ENCODE measurements at regions not wholly inside any gene's neighbourhood (a gene's known extent, or its start where the extent isn't known, plus 50 kb on each side); places are given as distances from the start of the nearest gene placed in this dataset.
"Not testable (repeated sequence)": the region's sequence is repeated elsewhere in the genome, so short reads cannot be mapped to it uniquely, and the experiment has no call there.

GRCh38 chr4:58871509-58871908 is 1761.3 kb upstream of the IGFBP7 start:
- Histone ChIP-seq H3K4me1 (ENCODE audit: control insufficient read depth in 2 of 2, insufficient read depth in 2 of 2, low read length in 2 of 2) (no peaks in the 10 kb centered on the region), H3K36me3 (ENCODE audit: control insufficient read depth in 2 of 2, insufficient read depth in 2 of 2, low read length in 2 of 2) (no peaks in the 10 kb centered on the region), H3K4me3 (ENCODE audit: low read length in 2 of 2) (no peak overlapping the region), H3K27me3 (ENCODE audit: control insufficient read depth in 2 of 2, insufficient read depth in 2 of 2, low read length in 2 of 2) (no peaks in the 10 kb centered on the region), H3K27ac (ENCODE audit: low read depth in 2 of 2, low read length in 2 of 2) (no peak overlapping the region), H3K9me3 (ENCODE audit: control insufficient read depth in 2 of 2, low read length in 2 of 2) (no peaks in the 10 kb centered on the region), H3K9ac (ENCODE audit: low read depth in 1 of 2, low read length in 2 of 2) (no peak overlapping the region)

DNA sequence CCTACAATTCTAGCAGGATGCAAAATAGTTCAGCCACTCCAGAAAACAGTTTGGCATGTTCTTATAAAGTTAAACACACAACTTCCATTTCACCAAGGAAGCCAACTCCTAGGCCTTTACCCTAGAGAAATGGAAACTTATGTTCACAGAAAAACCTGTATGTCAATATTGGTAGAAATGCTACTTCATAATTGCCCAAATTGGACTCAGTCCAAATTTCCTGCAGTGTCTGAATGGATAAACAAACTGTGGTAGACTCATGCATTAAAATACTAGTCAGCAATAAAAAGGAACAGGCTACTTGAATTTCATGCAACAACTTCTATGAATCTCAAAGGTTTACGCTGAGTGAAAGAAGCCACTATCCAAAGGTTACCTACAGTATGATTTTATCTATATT is 1738.8 kb upstream of the IGFBP7 start:
- Histone ChIP-seq H3K4me1 (ENCODE audit: control insufficient read depth in 2 of 2, insufficient read depth in 2 of 2, low read length in 2 of 2) (no peaks in the 10 kb centered on the region), H3K27me3 (ENCODE audit: control insufficient read depth in 2 of 2, insufficient read depth in 2 of 2, low read length in 2 of 2) (no peaks in the 10 kb centered on the region), H3K9me3 (ENCODE audit: control insufficient read depth in 2 of 2, low read length in 2 of 2) (no peaks in the 10 kb centered on the region), H3K36me3 (ENCODE audit: control insufficient read depth in 2 of 2, insufficient read depth in 2 of 2, low read length in 2 of 2) (no peaks in the 10 kb centered on the region), H3K27ac (ENCODE audit: low read depth in 2 of 2, low read length in 2 of 2) (no peak overlapping the region), H3K4me3 (ENCODE audit: low read length in 2 of 2) (no peak overlapping the region), H3K9ac (ENCODE audit: low read depth in 1 of 2, low read length in 2 of 2) (no peak overlapping the region)

DNA sequence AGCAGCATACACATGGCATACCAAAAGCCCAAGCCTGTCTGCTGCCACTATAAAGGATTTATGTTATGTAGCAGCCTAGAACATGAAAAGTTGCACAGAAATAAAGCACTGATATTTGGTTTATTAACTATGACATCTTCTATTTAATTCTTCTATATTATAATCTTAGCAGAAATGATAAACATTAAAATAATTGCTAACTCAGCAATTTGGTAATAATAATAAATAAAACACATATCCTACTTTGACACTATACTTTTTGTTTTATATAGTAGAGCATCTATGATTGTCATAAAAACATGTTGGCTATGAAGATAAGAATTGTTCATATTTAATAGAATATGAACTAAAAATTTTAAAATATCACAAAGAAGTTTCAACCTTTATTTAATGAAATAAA is 1733.3 kb upstream of the IGFBP7 start:
- Histone ChIP-seq H3K9me3 (ENCODE audit: control insufficient read depth in 2 of 2, low read length in 2 of 2) (peaks cover 0 to 3% of the 10 kb centered on the region in 2 donors), H3K4me1 (ENCODE audit: control insufficient read depth in 2 of 2, insufficient read depth in 2 of 2, low read length in 2 of 2) (no peaks in the 10 kb centered on the region), H3K9ac (ENCODE audit: low read depth in 1 of 2, low read length in 2 of 2) (no peak overlapping the region), H3K4me3 (ENCODE audit: low read length in 2 of 2) (no peak overlapping the region), H3K27ac (ENCODE audit: low read depth in 2 of 2, low read length in 2 of 2) (no peak overlapping the region), H3K36me3 (ENCODE audit: control insufficient read depth in 2 of 2, insufficient read depth in 2 of 2, low read length in 2 of 2) (no peaks in the 10 kb centered on the region), H3K27me3 (ENCODE audit: control insufficient read depth in 2 of 2, insufficient read depth in 2 of 2, low read length in 2 of 2) (no peaks in the 10 kb centered on the region)

GRCh38 chr4:58833126-58833525 is 1722.9 kb upstream of the IGFBP7 start:
- H3K27ac ChIP-seq (ENCODE audit: low read depth in 2 of 2, low read length in 2 of 2), result no peak overlapping the region
- no peaks in the 10 kb centered on the region for H3K9me3 ChIP-seq (ENCODE audit: control insufficient read depth in 2 of 2, low read length in 2 of 2)
- H3K9ac ChIP-seq (ENCODE audit: low read depth in 1 of 2, low read length in 2 of 2), result no peak overlapping the region
- no peak overlapping the region for H3K4me3 ChIP-seq (ENCODE audit: low read length in 2 of 2)
- no peaks in the 10 kb centered on the region for H3K4me1 ChIP-seq (ENCODE audit: control insufficient read depth in 2 of 2, insufficient read depth in 2 of 2, low read length in 2 of 2)
- H3K36me3 ChIP-seq (ENCODE audit: control insufficient read depth in 2 of 2, insufficient read depth in 2 of 2, low read length in 2 of 2), result no peaks in the 10 kb centered on the region
- no peaks in the 10 kb centered on the region for H3K27me3 ChIP-seq (ENCODE audit: control insufficient read depth in 2 of 2, insufficient read depth in 2 of 2, low read length in 2 of 2)

DNA sequence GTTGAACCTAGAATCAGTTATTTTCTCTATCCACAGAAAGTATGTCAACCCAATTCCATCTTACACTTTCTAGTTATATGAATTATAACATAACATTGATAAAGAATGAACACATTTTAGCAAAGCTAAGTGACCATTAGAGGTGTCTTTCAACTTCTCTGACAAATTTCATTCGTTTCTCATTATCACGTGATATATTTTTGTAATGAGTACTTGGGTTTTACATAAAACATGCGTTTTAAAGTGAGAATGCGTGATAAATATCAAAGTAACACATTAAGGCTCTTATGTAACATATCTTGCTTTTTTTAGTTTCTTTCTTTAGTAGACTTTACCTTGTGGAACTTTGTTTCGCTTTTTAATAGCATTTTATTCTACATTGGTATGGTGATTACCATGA is 1715.1 kb upstream of the IGFBP7 start:
- Histone ChIP-seq H3K4me1 (ENCODE audit: control insufficient read depth in 2 of 2, insufficient read depth in 2 of 2, low read length in 2 of 2) (no peaks in the 10 kb centered on the region), H3K27ac (ENCODE audit: low read depth in 2 of 2, low read length in 2 of 2) (no peak overlapping the region), H3K36me3 (ENCODE audit: control insufficient read depth in 2 of 2, insufficient read depth in 2 of 2, low read length in 2 of 2) (no peaks in the 10 kb centered on the region), H3K4me3 (ENCODE audit: low read length in 2 of 2) (no peak overlapping the region), H3K9me3 (ENCODE audit: control insufficient read depth in 2 of 2, low read length in 2 of 2) (no peaks in the 10 kb centered on the region), H3K27me3 (ENCODE audit: control insufficient read depth in 2 of 2, insufficient read depth in 2 of 2, low read length in 2 of 2) (no peaks in the 10 kb centered on the region), H3K9ac (ENCODE audit: low read depth in 1 of 2, low read length in 2 of 2) (no peak overlapping the region)

- not testable (repeated sequence) for H3K27me3 ChIP-seq (ENCODE audit: control insufficient read depth in 2 of 2, insufficient read depth in 2 of 2, low read length in 2 of 2); H3K4me1 ChIP-seq (ENCODE audit: control insufficient read depth in 2 of 2, insufficient read depth in 2 of 2, low read length in 2 of 2)
Measured at GRCh38 chr4:58818560-58818959, 1708.4 kb upstream of the IGFBP7 start.

DNA sequence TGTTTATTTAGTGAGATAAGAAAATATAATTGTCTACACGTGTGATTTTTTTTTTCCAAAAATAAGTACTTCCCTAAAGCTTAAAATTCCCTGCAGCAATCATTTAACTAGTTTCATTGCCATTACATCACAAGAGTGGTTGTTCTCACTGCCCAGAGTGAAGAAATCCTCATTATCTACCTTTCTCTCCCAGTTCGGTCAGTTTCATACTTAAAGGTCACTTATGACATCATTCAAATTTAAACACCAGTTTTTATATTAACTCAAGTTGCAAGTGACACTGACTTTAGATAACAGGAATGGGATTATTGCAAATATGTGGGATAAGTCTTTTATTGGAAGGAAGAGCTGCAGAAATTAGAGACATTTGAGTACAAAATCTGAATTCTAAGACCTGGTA is 1699.8 kb upstream of the IGFBP7 start:
- Histone ChIP-seq H3K9ac (ENCODE audit: low read depth in 1 of 2, low read length in 2 of 2) (no peak overlapping the region), H3K27ac (ENCODE audit: low read depth in 2 of 2, low read length in 2 of 2) (no peak overlapping the region), H3K4me3 (ENCODE audit: low read length in 2 of 2) (no peak overlapping the region), H3K36me3 (ENCODE audit: control insufficient read depth in 2 of 2, insufficient read depth in 2 of 2, low read length in 2 of 2) (no peaks in the 10 kb centered on the region), H3K27me3 (ENCODE audit: control insufficient read depth in 2 of 2, insufficient read depth in 2 of 2, low read length in 2 of 2) (no peaks in the 10 kb centered on the region), H3K4me1 (ENCODE audit: control insufficient read depth in 2 of 2, insufficient read depth in 2 of 2, low read length in 2 of 2) (no peaks in the 10 kb centered on the region), H3K9me3 (ENCODE audit: control insufficient read depth in 2 of 2, low read length in 2 of 2) (no peaks in the 10 kb centered on the region)

More at GRCh38 chr4:58818560-58818959, 1708.4 kb upstream of the IGFBP7 start:
- H3K27ac ChIP-seq (ENCODE audit: low read depth in 2 of 2, low read length in 2 of 2); H3K9me3 ChIP-seq (ENCODE audit: control insufficient read depth in 2 of 2, low read length in 2 of 2); H3K36me3 ChIP-seq (ENCODE audit: control insufficient read depth in 2 of 2, insufficient read depth in 2 of 2, low read length in 2 of 2); H3K4me3 ChIP-seq (ENCODE audit: low read length in 2 of 2); H3K9ac ChIP-seq (ENCODE audit: low read depth in 1 of 2, low read length in 2 of 2): not testable (repeated sequence)

GRCh38 chr4:58809366-58809765 is 1699.2 kb upstream of the IGFBP7 start:
- no peak overlapping the region for H3K4me3 ChIP-seq (ENCODE audit: low read length in 2 of 2)
- no peaks in the 10 kb centered on the region for H3K36me3 ChIP-seq (ENCODE audit: control insufficient read depth in 2 of 2, insufficient read depth in 2 of 2, low read length in 2 of 2)
- H3K27ac ChIP-seq (ENCODE audit: low read depth in 2 of 2, low read length in 2 of 2), result no peak overlapping the region
- no peak overlapping the region for H3K9ac ChIP-seq (ENCODE audit: low read depth in 1 of 2, low read length in 2 of 2)
- no peaks in the 10 kb centered on the region for H3K4me1 ChIP-seq (ENCODE audit: control insufficient read depth in 2 of 2, insufficient read depth in 2 of 2, low read length in 2 of 2)
- H3K27me3 ChIP-seq (ENCODE audit: control insufficient read depth in 2 of 2, insufficient read depth in 2 of 2, low read length in 2 of 2), result no peaks in the 10 kb centered on the region
- no peaks in the 10 kb centered on the region for H3K9me3 ChIP-seq (ENCODE audit: control insufficient read depth in 2 of 2, low read length in 2 of 2)

- no peak overlapping the region for H3K27ac ChIP-seq (ENCODE audit: low read depth in 2 of 2, low read length in 2 of 2)
- H3K4me3 ChIP-seq (ENCODE audit: low read length in 2 of 2), result no peak overlapping the region
- H3K4me1 ChIP-seq (ENCODE audit: control insufficient read depth in 2 of 2, insufficient read depth in 2 of 2, low read length in 2 of 2), result no peaks in the 10 kb centered on the region
- H3K9me3 ChIP-seq (ENCODE audit: control insufficient read depth in 2 of 2, low read length in 2 of 2), result no peaks in the 10 kb centered on the region
- no peaks in the 10 kb centered on the region for H3K36me3 ChIP-seq (ENCODE audit: control insufficient read depth in 2 of 2, insufficient read depth in 2 of 2, low read length in 2 of 2)
- H3K27me3 ChIP-seq (ENCODE audit: control insufficient read depth in 2 of 2, insufficient read depth in 2 of 2, low read length in 2 of 2), result no peaks in the 10 kb centered on the region
- H3K9ac ChIP-seq (ENCODE audit: low read depth in 1 of 2, low read length in 2 of 2), result no peak overlapping the region
Measured at GRCh38 chr4:58808817-58809216, 1698.6 kb upstream of the IGFBP7 start.

- H3K4me3 ChIP-seq (ENCODE audit: low read length in 2 of 2), result no peak overlapping the region
- no peaks in the 10 kb centered on the region for H3K9me3 ChIP-seq (ENCODE audit: control insufficient read depth in 2 of 2, low read length in 2 of 2)
- H3K36me3 ChIP-seq (ENCODE audit: control insufficient read depth in 2 of 2, insufficient read depth in 2 of 2, low read length in 2 of 2), result no peaks in the 10 kb centered on the region
- H3K4me1 ChIP-seq (ENCODE audit: control insufficient read depth in 2 of 2, insufficient read depth in 2 of 2, low read length in 2 of 2), result no peaks in the 10 kb centered on the region
- H3K9ac ChIP-seq (ENCODE audit: low read depth in 1 of 2, low read length in 2 of 2), result no peak overlapping the region
- H3K27me3 ChIP-seq (ENCODE audit: control insufficient read depth in 2 of 2, insufficient read depth in 2 of 2, low read length in 2 of 2), result no peaks in the 10 kb centered on the region
- H3K27ac ChIP-seq (ENCODE audit: low read depth in 2 of 2, low read length in 2 of 2), result no peak overlapping the region
Measured at GRCh38 chr4:58807843-58808615, 1697.8 kb upstream of the IGFBP7 start.

All from mucosa of rectum (tissue), 2 donors.